Astrocyte (in vitro differentiated cells and primary cell): ENCODE measurements at regions not wholly inside any gene's neighbourhood (a gene's known extent, or its start where the extent isn't known, plus 50 kb on each side); places are given as distances from the start of the nearest gene placed in this dataset.
"Not testable (repeated sequence)": the region's sequence is repeated elsewhere in the genome, so short reads cannot be mapped to it uniquely, and the experiment has no call there.

Experiments
- DNase-seq: peaks from one replicate; pipeline ENCODE4 v3.0.0-alpha.2; 2010; ENCODE audit warnings: low read depth
- FAIRE-seq: peaks from 2 replicates; lab custom pipeline; 2011; peaks lifted over from hg19 to GRCh38; lab: Jason Lieb, UNC
- H2AFZ ChIP-seq: 2 replicates; pipeline ENCODE4 v1.6.0; 2012; ENCODE audit warnings: low read depth, low read length, inconsistent platforms
- H3K27ac ChIP-seq: 2 replicates; pipeline ENCODE4 v1.5.1; 2011; ENCODE audit warnings: low read depth, low read length, inconsistent platforms
- H3K27me3 ChIP-seq: 2 replicates; pipeline ENCODE4 v1.6.0; 2011; ENCODE audit warnings: low read length, inconsistent platforms; ENCODE audit not compliant: insufficient read depth
- H3K36me3 ChIP-seq: 2 replicates; pipeline ENCODE4 v1.5.1; 2011; ENCODE audit warnings: low read length, inconsistent platforms; ENCODE audit not compliant: insufficient read depth
- H3K4me1 ChIP-seq: 2 replicates; pipeline ENCODE4 v1.5.1; 2011; ENCODE audit warnings: low read length, inconsistent platforms; ENCODE audit not compliant: insufficient read depth
- H3K4me2 ChIP-seq: 2 replicates; pipeline ENCODE4 v1.6.0; 2012; ENCODE audit warnings: low read length, inconsistent platforms
- H3K4me3 ChIP-seq: 2 replicates; pipeline ENCODE4 v1.5.1; 2011; ENCODE audit warnings: low read depth, mild to moderate bottlenecking, low read length, inconsistent platforms; ENCODE audit not compliant: insufficient read depth
- H3K79me2 ChIP-seq: 2 replicates; pipeline ENCODE4 v1.6.0; 2012; ENCODE audit warnings: mild to moderate bottlenecking, low read length, inconsistent platforms; ENCODE audit not compliant: insufficient read depth
- H3K9ac ChIP-seq: 2 replicates; pipeline ENCODE4 v1.6.0; 2012; ENCODE audit warnings: mild to moderate bottlenecking, low read length, inconsistent platforms
- H3K9me3 ChIP-seq: 2 replicates; pipeline ENCODE4 v1.5.1; 2012; ENCODE audit warnings: low read depth, mild to moderate bottlenecking, low read length, inconsistent platforms; ENCODE audit not compliant: insufficient read depth
- H4K20me1 ChIP-seq: 2 replicates; pipeline ENCODE4 v1.6.0; 2012; ENCODE audit warnings: low read length, inconsistent platforms; ENCODE audit not compliant: insufficient read depth
- H3K27ac Mint-ChIP-seq: one replicate; pipeline ENCODE4 v1.8.0; 2021; ENCODE audit warnings: mild to moderate bottlenecking, mixed read lengths; ENCODE audit not compliant: unreplicated experiment
- H3K27me3 Mint-ChIP-seq: one replicate; pipeline ENCODE4 v1.8.0; 2021; ENCODE audit warnings: low read depth, mixed read lengths; ENCODE audit not compliant: unreplicated experiment
- H3K36me3 Mint-ChIP-seq: one replicate; pipeline ENCODE4 v1.8.0; 2021; ENCODE audit warnings: low read depth, mixed read lengths; ENCODE audit not compliant: unreplicated experiment
- H3K4me1 Mint-ChIP-seq: one replicate; pipeline ENCODE4 v1.8.0; 2021; ENCODE audit warnings: low read depth, mixed read lengths; ENCODE audit not compliant: unreplicated experiment
- H3K4me3 Mint-ChIP-seq: one replicate; pipeline ENCODE4 v1.8.0; 2021; ENCODE audit warnings: mild to moderate bottlenecking, moderate library complexity, mixed read lengths; ENCODE audit not compliant: unreplicated experiment
- H3K9me3 Mint-ChIP-seq: one replicate; pipeline ENCODE4 v1.8.0; 2021; ENCODE audit warnings: mild to moderate bottlenecking, mixed read lengths; ENCODE audit not compliant: unreplicated experiment
- CTCF ChIP-seq: IDR thresholded peaks from 2 replicates; pipeline ENCODE4 v1.5.1; 2011; ENCODE audit warnings: low read depth, mild to moderate bottlenecking, inconsistent platforms, low read length, moderate library complexity; ENCODE audit not compliant: insufficient read depth
- EZH2 ChIP-seq: IDR thresholded peaks from 2 replicates; pipeline ENCODE4 v1.6.1; 2012; ENCODE audit warnings: mild to moderate bottlenecking, low read length, inconsistent platforms; ENCODE audit not compliant: insufficient read depth

GRCh38 chr22:49454726-49455125, 372.9 kb downstream of the BRD1 start:
- Mint-ChIP-seq H3K4me3 (no peak overlapping the region), H3K9me3 (peaks cover 2% of the 10 kb centered on the region), H3K27ac (no peak overlapping the region), H3K4me1 (peaks cover 7% of the 10 kb centered on the region), H3K27me3 (peaks cover 39% of the 10 kb centered on the region), H3K36me3 (no peaks in the 10 kb centered on the region)
- Histone ChIP-seq H3K4me3 (no peak overlapping the region), H3K27me3 (no peaks in the 10 kb centered on the region), H3K4me2 (no peak overlapping the region), H3K4me1 (no peaks in the 10 kb centered on the region), H3K36me3 (no peaks in the 10 kb centered on the region), H3K9ac (no peak overlapping the region), H3K9me3 (peaks cover 18% of the 10 kb centered on the region), H3K27ac (no peak overlapping the region), H3K79me2 (no peaks in the 10 kb centered on the region), H2AFZ (no peak overlapping the region), H4K20me1 (no peaks in the 10 kb centered on the region)
- TF ChIP-seq EZH2 = no peak
- no peak for TF ChIP-seq CTCF
- no peak for FAIRE-seq
- no peak for DNase-seq

GRCh38 chr22:49453771-49454170, 373.9 kb downstream of the BRD1 start:
- H3K4me1 ChIP-seq = no peaks in the 10 kb centered on the region
- no peak for TF ChIP-seq CTCF
- no peak for TF ChIP-seq EZH2
- H3K4me2 ChIP-seq = no peak overlapping the region
- H3K36me3 Mint-ChIP-seq = no peaks in the 10 kb centered on the region
- no peaks in the 10 kb centered on the region for H4K20me1 ChIP-seq
- peaks cover 2% of the 10 kb centered on the region for H3K9me3 Mint-ChIP-seq
- H3K27ac Mint-ChIP-seq = no peak overlapping the region
- no peak overlapping the region for H2AFZ ChIP-seq
- no peak overlapping the region for H3K9ac ChIP-seq
- H3K79me2 ChIP-seq = no peaks in the 10 kb centered on the region
- no peak overlapping the region for H3K4me3 ChIP-seq
- FAIRE-seq = no peak
- H3K27ac ChIP-seq = no peak overlapping the region
- H3K4me1 Mint-ChIP-seq = peaks cover 7% of the 10 kb centered on the region
- peaks cover 40% of the 10 kb centered on the region for H3K27me3 Mint-ChIP-seq
- H3K36me3 ChIP-seq = no peaks in the 10 kb centered on the region
- peaks cover 2% of the 10 kb centered on the region for H3K27me3 ChIP-seq
- H3K4me3 Mint-ChIP-seq = no peak overlapping the region
- H3K9me3 ChIP-seq = peaks cover 18% of the 10 kb centered on the region
- DNase-seq = no peak

GRCh38 chr22:49453019-49453418, 374.7 kb downstream of the BRD1 start:
- H3K9me3 ChIP-seq = peaks cover 13% of the 10 kb centered on the region
- FAIRE-seq, H3K9ac ChIP-seq, H3K4me2 ChIP-seq, H4K20me1 ChIP-seq, H3K79me2 ChIP-seq, H3K36me3 ChIP-seq, H3K27ac ChIP-seq, H3K4me1 ChIP-seq, H3K27me3 ChIP-seq, H3K9me3 Mint-ChIP-seq, H3K4me3 Mint-ChIP-seq, H3K27ac Mint-ChIP-seq, H2AFZ ChIP-seq, H3K4me3 ChIP-seq, H3K4me1 Mint-ChIP-seq, H3K36me3 Mint-ChIP-seq, DNase-seq: not testable (repeated sequence)
- H3K27me3 Mint-ChIP-seq = peaks cover 35% of the 10 kb centered on the region
